HG03108 (cell line): ENCODE measurements at regions not wholly inside any gene's neighbourhood (a gene's known extent, or its start where the extent isn't known, plus 50 kb on each side); places are given as distances from the start of the nearest gene placed in this dataset.

Source experiments
- ATAC-seq: cut with Tn5 transposase; IDR thresholded peaks from one replicate; pipeline ENCODE4 v1.9.1; 2021; ENCODE audit warnings: moderate library complexity; ENCODE audit not compliant: unreplicated experiment

- no peak for ATAC-seq
Measured at GRCh38 chr15:69880571-69881301, 217.0 kb downstream of the TLE3 start.

DNA sequence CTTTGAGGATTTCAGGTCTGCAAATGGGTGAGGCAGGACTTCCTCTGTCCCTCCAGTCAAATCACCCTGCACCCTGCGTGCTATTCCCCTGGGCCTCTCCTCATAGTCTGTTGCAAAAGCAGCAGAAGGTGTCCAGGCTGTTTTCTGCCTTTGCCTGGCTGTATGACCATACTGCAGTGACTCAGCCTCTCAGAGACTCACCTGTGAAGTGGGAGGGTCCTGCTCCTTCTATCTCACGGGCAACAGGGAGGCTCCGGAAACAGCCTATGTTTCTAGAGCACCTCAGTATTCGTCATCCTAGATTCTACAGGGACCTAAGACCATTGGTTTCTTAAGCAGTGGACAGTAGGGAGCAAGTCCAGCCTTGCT is 216.4 kb downstream of the TLE3 start:
- no peak for ATAC-seq

- ATAC-seq, result peak; percentile 80
Measured at GRCh38 chr15:69881766-69882165, 216.0 kb downstream of the TLE3 start.

GRCh38 chr15:69883306-69883705 is 214.4 kb downstream of the TLE3 start:
- ATAC-seq, result no peak

- no peak for ATAC-seq
Measured at GRCh38 chr15:69885173-69885955, 212.4 kb downstream of the TLE3 start.

DNA sequence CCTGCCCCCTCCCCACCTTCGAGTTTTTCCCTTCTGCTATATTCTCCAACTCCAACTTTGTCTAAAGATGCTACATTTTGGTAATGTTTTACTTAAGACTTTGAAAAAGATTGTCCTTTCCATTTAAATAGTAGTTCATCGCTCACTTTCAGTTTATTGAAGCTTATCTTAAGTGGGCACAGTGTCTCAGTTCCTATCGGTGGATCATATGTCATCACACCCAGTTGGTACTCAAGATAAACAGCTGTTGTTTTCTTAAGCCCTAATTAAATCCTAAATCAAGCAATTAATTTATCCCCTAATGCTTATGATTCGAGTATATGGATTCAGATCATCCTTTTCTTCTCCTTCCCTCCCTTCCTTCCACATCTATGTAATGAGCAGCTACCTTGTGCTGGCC is 210.7 kb downstream of the TLE3 start:
- no peak for ATAC-seq

DNA sequence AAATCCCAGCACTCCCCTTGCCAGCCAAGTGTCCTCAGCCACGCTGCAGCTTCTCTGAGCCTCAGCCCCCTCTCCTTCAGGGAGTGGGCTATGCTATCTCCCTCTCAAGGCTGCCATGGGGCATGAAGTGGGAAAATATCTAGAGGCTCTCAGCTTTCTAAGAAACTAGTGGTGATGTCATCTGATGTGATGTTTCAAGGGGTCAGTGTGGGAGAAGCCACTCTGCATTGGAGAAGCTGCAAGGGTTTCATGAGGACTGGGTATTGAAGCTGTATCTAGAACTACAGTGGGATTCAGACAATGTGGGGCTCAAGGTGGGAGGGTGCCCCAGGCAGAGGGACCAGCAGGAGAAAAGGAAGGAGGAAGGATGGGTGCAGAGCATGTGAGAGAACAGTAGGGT is 210.2 kb downstream of the TLE3 start:
- ATAC-seq, result no peak

- ATAC-seq, result no peak
Measured at GRCh38 chr15:69888406-69888805, 209.3 kb downstream of the TLE3 start.

DNA sequence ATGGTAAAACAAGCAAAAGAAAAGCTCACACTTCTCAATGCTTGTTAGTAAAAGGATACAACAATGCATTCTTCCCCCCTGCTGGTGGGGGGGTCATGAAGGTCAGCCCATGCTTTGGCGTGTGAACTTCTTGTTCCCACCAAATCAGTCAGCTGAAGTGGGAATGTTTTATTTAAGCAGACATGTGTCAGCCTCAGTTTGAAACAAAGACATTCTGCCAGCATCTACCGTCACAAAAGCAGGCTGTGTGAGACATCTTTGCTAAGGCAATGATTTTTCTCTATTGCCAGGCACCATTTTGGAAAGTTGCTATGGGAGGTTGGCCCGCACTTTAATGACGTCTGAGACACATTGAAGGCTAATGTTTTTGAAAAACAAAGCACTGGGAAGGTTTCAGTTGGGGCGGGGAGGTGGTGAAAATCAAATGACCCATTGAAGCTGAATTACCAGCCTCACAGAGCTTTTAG is 206.6 kb downstream of the TLE3 start:
- ATAC-seq, result no peak

DNA sequence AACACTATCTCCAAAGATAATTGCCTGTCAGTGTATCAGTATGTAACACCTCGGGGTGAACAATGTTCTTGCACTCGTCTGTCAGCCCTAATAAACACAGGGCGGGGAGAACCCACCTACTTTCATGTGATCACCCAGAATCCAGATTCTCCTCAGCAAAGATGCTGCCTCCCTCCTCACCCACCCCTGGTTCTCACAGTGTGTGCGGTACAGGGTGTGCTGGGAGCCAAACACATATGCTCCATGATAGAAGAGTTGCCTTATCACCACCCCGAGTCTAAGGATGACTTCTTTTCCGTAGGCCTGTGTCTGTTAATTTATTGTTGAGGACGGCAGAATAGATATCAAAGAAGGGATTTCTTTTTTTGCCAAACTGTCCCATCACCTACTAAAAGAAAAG is 206.1 kb downstream of the TLE3 start:
- ATAC-seq, result no peak

GRCh38 chr15:69892351-69892750 is 205.4 kb downstream of the TLE3 start:
- no peak for ATAC-seq

DNA sequence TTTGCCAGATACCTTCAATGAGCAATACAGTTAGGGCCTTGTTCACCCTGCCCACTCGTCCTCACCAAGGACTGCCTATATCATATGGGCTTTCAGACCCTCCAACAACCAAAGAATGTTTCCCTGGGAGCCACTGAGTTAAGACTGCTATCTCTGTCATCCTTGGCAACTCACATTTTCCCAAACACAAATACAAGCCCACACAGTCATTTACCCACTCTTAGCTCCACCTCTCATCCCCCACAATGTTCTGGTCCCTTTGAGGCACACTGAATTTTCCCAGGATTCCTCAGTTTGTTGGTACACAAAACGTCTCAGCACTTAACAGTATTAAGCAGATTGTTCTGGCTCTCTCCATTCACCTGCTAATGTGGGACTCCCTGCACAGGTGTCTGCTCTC is 204.6 kb downstream of the TLE3 start:
- no peak for ATAC-seq

- ATAC-seq, result no peak
Measured at GRCh38 chr15:69893863-69894262, 203.9 kb downstream of the TLE3 start.

DNA sequence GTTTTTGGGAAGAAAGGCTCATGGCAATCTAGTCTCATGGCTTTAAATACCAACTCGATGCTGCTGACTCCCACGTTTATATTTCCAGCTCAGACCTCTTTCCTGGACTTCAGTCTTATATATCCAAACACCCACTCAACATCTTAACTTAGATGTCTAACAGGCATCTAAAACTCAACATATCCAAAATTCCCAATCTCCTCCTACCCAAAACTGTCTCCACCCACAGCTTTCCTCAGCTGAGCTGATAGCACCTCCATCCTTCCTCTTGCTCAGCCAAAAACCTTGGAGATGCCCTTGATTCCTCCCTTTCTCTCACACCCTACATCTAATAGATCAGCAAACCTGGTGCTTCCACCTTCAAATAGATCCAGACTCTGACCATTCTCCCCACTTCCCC is 202.5 kb downstream of the TLE3 start:
- ATAC-seq, result no peak

DNA sequence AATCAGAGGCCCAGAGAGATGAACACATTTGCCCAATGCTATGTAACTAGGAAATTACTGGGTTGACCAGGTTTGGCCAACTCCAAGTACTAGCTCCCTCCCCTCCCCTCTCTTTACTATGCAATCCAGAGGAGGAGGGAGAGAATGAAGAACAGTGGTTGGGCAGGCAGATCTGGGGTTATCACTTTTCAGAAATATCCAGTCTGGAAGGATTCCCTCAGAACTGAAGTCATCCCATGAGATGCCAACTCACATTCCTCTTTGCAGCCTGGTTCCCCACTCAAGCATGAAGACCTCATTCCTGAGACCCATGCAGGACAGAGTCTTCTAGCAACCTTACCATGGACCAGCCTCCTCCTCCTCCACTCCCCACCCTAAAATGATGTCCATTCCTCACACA is 201.1 kb downstream of the TLE3 start:
- no peak for ATAC-seq

DNA sequence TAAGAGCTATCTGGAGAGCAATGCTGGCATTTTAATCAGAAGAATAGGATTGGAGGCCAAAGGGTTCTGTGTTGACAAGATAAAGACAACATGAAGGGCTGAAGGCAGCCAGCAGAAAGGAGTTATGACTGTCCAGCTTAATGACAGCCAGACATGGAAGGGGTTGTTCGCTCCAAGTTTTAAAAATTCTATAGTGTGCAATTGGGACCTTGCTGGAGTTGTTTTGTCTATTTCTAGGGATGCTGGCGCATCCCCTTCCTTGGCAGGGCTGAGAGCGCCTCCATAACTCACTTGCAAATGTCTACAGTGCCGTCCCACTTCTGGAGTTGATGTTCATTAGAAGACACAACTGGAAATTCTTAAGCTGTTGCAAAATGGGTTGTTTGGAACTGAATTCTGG is 200.7 kb downstream of the TLE3 start:
- ATAC-seq, result no peak

GRCh38 chr15:69897471-69898237 is 200.1 kb downstream of the TLE3 start:
- no peak for ATAC-seq

- ATAC-seq, result no peak
Measured at GRCh38 chr15:69898243-69898642, 199.5 kb downstream of the TLE3 start.

DNA sequence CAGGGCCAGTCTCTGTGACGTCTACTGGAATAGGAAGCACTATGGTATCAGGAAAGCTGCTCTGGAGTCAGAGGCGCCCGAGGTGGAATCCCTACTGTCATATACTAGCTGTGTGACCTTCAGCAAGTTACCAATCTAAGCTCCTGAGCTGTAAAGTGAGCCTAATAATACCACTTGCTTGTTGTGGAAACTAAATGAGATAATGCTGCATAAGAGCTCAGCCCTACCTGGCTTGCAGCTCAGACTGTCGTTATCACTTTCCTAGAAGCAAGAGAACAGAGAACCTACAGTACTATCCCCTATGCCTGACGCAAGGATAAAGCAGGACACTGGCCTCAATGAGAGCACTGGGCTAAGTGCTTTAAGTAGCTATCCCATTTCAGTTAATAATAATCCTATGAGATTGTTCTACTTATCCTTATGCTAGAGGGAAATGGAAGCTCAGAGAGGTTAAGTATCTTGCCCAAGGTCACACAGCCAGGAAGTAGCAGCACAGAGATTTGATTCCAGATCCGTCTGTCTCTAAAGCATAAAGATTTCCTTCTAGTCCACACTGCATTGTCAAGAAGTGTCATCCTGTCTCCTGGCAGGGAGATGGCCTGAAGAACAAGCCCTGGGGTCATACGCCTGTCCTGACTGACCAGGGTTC is 195.2 kb downstream of the TLE3 start:
- ATAC-seq, result no peak

GRCh38 chr15:69903470-69904469 is 193.9 kb downstream of the TLE3 start:
- no peak for ATAC-seq
